H54 (cell line): ENCODE measurements at regions not wholly inside any gene's neighbourhood (a gene's known extent, or its start where the extent isn't known, plus 50 kb on each side); places are given as distances from the start of the nearest gene placed in this dataset.
"Not testable (repeated sequence)": the region's sequence is repeated elsewhere in the genome, so short reads cannot be mapped to it uniquely, and the experiment has no call there.

Experiments
- DNase-seq: peaks from one replicate; pipeline ENCODE4 v3.0.0; 2011; ENCODE audit warnings: low spot score, mixed read lengths; ENCODE audit not compliant: insufficient read length
- FAIRE-seq: peaks from 3 replicates; lab custom pipeline; 2011; peaks lifted over from hg19 to GRCh38; lab: Jason Lieb, UNC
- POLR2A ChIP-seq: IDR thresholded peaks from 2 replicates; pipeline ENCODE4 v1.6.1; 2011; ENCODE audit warnings: low read depth, mild to moderate bottlenecking, low read length

- TF ChIP-seq POLR2A = no peak
- FAIRE-seq (no peak), DNase-seq (no peak)
These were observed 124.4 kb upstream of the FBXL7 start for GRCh38 chr5:15375559-15375958.

- no peak for DNase-seq
- no peak for TF ChIP-seq POLR2A
These were observed 125.1 kb upstream of the FBXL7 start for GRCh38 chr5:15374886-15375285.

GRCh38 chr5:15373151-15373550 lies 126.8 kb upstream of the FBXL7 start:
- TF ChIP-seq POLR2A = no peak
- FAIRE-seq (no peak), DNase-seq (no peak)

More at GRCh38 chr5:15374886-15375285, 125.1 kb upstream of the FBXL7 start:
- FAIRE-seq = no peak

GRCh38 chr5:15371184-15371583 lies 128.8 kb upstream of the FBXL7 start:
- DNase-seq (no peak), FAIRE-seq (no peak)
- no peak for TF ChIP-seq POLR2A

- no peak for DNase-seq
- TF ChIP-seq POLR2A = no peak
- no peak for FAIRE-seq
These were observed 131.1 kb upstream of the FBXL7 start for GRCh38 chr5:15368835-15369234.

GRCh38 chr5:15367489-15367888 lies 132.5 kb upstream of the FBXL7 start:
- no peak for DNase-seq
- FAIRE-seq = no peak
- no peak for TF ChIP-seq POLR2A

- no peak for DNase-seq
- no peak for TF ChIP-seq POLR2A
- FAIRE-seq = no peak
These were observed 133.1 kb upstream of the FBXL7 start for GRCh38 chr5:15366676-15367391.

- FAIRE-seq (no peak), DNase-seq (no peak)
- no peak for TF ChIP-seq POLR2A
These were observed 134.9 kb upstream of the FBXL7 start for GRCh38 chr5:15365070-15365469.

- DNase-seq (no peak), FAIRE-seq (no peak)
- TF ChIP-seq POLR2A = no peak
These were observed 136.4 kb upstream of the FBXL7 start for GRCh38 chr5:15363601-15364000.

- FAIRE-seq, DNase-seq: not testable (repeated sequence)
These were observed 142.9 kb upstream of the FBXL7 start for GRCh38 chr5:15357092-15357453.

GRCh38 chr5:15356308-15357091 lies 143.5 kb upstream of the FBXL7 start:
- not testable (repeated sequence) for FAIRE-seq, DNase-seq

- FAIRE-seq (no peak), DNase-seq (no peak)
- no peak for TF ChIP-seq POLR2A
These were observed 146.0 kb upstream of the FBXL7 start for GRCh38 chr5:15354021-15354420.

- FAIRE-seq (no peak), DNase-seq (no peak)
- no peak for TF ChIP-seq POLR2A
These were observed 146.8 kb upstream of the FBXL7 start for GRCh38 chr5:15353086-15353645.

GRCh38 chr5:15350614-15351013 lies 149.4 kb upstream of the FBXL7 start:
- DNase-seq (no peak), FAIRE-seq (no peak)
- TF ChIP-seq POLR2A = no peak

- no peak for TF ChIP-seq POLR2A
- FAIRE-seq (no peak), DNase-seq (no peak)
These were observed 153.2 kb upstream of the FBXL7 start for GRCh38 chr5:15346738-15347137.
